ENCODE measurements at regions not wholly inside any gene's neighbourhood (a gene's known extent, or its start where the extent isn't known, plus 50 kb on each side); places are given as distances from the start of the nearest gene placed in this dataset.
"Not testable (repeated sequence)": the region's sequence is repeated elsewhere in the genome, so short reads cannot be mapped to it uniquely, and the experiment has no call there.

DNA sequence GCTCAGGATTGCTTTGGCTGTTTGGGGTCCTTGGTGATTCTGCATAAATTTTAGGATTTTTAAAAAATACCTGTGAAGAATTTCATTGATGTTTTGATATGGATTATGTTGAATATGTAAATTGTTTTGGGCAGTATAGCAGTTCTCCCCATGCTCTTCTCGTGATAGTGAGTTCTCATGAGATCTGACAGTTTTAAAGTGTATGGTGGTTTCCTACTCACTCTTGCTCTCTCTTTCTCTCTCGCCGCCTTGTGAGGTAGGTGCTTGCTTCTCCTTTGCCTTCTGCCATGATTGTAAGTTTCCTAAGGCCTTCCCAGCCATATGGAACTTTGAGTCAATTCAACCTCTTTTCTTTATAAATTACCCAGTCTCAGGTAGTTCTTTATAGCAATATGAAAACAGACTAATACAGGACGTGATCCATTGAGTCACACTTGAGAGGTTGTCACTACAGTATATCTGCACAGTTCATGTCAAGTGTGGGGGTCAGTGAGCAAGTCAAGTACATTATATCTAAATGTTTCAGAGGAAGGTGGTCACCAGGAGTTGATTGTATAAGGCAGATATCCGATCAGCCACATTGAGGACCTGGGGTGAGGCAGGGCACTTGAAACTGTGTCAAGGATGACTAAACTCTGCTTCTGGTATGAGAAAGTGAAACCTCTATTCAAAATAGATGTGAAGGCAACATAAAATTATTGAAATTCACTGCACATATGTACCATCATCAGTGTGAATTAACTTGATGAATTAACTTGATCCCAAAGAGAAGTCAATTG, 70.7 kb upstream of the CCDC179 start:
- TF ChIP-seq, protein P1, sequence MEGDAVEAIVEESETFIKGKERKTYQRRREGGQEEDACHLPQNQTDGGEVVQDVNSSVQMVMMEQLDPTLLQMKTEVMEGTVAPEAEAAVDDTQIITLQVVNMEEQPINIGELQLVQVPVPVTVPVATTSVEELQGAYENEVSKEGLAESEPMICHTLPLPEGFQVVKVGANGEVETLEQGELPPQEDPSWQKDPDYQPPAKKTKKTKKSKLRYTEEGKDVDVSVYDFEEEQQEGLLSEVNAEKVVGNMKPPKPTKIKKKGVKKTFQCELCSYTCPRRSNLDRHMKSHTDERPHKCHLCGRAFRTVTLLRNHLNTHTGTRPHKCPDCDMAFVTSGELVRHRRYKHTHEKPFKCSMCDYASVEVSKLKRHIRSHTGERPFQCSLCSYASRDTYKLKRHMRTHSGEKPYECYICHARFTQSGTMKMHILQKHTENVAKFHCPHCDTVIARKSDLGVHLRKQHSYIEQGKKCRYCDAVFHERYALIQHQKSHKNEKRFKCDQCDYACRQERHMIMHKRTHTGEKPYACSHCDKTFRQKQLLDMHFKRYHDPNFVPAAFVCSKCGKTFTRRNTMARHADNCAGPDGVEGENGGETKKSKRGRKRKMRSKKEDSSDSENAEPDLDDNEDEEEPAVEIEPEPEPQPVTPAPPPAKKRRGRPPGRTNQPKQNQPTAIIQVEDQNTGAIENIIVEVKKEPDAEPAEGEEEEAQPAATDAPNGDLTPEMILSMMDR (IDR thresholded peaks at IDR 0.05; ENCODE audit: low read length, missing control alignments): no peak

DNA sequence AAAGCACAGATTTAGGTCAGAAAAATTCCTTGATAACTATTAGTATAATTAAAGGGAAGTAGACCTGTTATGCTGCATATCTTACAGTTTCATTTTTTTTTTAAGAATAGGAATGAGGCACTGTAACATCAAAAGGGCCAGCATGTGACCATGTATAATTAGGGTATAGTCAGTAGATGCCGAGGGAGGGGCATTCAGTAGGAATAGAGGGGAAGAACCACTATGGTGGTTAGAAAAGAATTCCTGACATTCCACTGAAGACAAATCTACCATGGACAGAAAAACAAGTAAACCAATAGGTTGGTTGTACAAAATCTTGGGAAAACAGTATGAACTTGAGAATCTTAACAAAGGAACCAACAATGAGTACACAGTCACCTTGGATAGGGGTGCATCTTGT, 78.4 kb upstream of the CCDC179 start:
- TF ChIP-seq, protein P1 (IDR thresholded peaks at IDR 0.05; ENCODE audit: low read length, missing control alignments): no peak
- no peak for DNase-seq (ENCODE audit: low read depth)
- H3K4me3 ChIP-seq (replicated peaks; ENCODE audit: low read depth, low read length): no peak overlapping the region

More for the DNA sequence above, 70.7 kb upstream of the CCDC179 start:
- no peak for DNase-seq (ENCODE audit: low read depth)
- H3K4me3 ChIP-seq (replicated peaks; ENCODE audit: low read depth, low read length): no peak overlapping the region

DNA sequence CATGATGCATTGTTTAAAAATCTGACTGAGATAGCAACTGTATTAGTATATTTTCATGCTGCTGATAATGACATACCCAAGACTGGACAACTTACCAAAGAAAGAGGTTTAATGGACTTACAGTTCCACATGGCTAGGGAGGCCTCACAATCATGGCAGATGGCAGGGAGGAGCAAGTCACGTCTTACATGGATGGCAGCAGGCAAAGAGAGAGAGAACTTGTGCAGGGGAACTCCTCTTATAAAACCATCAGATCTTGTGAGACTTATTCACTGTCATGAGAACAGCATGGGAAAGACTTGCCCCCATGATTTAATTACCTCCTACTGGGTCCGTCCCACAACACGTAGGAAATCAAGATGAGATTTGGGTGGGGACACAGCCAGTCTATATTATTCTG, 81.3 kb upstream of the CCDC179 start:
- not testable (repeated sequence) for H3K4me3 ChIP-seq (replicated peaks; ENCODE audit: low read depth, low read length); DNase-seq (ENCODE audit: low read depth)

DNA sequence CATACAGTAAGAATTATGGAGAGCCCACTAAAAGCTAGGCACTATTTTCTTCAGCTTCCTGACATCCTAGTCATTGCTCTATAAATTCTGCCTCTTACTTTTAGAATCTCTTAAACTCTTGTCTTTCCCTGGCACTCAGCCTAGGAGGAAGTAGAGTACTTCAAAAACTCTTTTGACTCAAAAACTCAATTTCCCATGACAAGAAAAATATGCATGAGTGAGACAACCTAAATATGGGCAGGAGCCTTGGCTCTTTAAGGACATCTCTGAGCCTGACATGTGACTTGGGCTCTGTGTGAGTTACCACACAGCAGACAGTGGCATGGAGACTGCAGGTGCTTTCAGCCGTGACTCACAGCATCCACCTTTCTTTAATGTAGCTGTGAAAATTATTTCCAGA, 97.5 kb upstream of the CCDC179 start:
- no peak overlapping the region for H3K4me3 ChIP-seq (replicated peaks; ENCODE audit: low read depth, low read length)
- DNase-seq (ENCODE audit: low read depth): no peak
- TF ChIP-seq, protein P1 (IDR thresholded peaks at IDR 0.05; ENCODE audit: low read length, missing control alignments): no peak

DNA sequence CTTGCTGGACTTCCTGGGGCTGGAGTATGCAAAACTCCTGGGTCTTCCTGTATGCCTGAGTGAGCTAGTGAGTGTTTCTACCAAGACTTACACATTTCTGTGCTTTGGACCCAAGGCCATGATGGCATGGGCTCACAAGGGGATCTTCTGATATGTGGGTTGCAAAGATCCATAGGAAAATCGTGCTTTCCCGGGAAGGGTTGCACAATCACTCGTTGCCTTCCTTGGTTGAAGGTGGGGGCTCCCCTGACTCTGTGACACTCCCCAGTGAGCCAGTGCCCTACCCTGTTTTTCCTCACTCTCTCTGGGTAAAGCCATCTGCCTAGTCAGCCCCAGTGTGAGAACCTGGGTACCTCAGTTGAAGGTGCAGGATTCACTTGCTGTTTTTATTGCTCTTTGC, 114.0 kb upstream of the CCDC179 start:
- DNase-seq (ENCODE audit: low read depth): no peak
- TF ChIP-seq, protein P1 (IDR thresholded peaks at IDR 0.05; ENCODE audit: low read length, missing control alignments): no peak
- H3K4me3 ChIP-seq (replicated peaks; ENCODE audit: low read depth, low read length): no peak overlapping the region

DNA sequence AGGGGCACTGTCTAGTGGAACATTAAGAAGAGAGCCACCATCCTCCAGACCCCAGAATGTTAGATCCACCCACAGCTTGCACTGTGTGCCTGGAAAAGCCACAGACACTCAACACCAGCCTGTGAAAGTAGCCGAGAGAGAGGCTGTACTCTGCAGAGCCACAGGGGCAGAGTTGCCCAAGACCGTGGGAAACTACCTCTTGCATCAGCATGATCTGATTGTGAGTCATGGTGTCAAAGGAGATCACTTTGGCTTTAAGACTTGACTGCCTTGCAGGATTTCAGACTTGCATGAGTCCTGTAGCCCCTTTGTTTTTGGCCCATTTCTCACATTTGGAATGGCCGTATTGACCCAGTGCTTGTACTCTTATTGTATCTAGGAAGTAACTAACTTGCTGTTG, 115.9 kb upstream of the CCDC179 start:
- TF ChIP-seq, protein P1 (IDR thresholded peaks at IDR 0.05; ENCODE audit: low read length, missing control alignments): no peak
- no peak overlapping the region for H3K4me3 ChIP-seq (replicated peaks; ENCODE audit: low read depth, low read length)
- peak; percentile 73 for DNase-seq (ENCODE audit: low read depth)

DNA sequence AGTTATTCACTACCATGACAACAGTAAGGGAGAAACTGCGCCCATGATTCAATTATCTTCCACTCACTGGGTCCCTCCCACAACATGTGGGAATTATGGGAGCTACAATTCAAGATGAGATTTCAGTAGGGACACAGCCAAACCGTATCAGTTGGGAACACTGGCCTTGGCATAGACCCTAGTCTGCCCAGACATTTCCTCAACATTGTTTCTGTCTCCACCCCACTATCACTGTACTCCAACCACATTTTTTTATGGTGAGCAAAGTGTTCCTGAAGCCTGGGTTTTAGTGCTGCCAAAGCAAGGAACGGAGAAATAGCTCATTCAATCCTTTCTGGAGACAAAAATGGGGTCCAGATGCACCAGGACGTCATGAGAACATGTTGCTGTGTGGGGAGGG, 122.6 kb upstream of the CCDC179 start:
- DNase-seq (ENCODE audit: low read depth): no peak
- TF ChIP-seq, protein P1 (IDR thresholded peaks at IDR 0.05; ENCODE audit: low read length, missing control alignments): no peak
- H3K4me3 ChIP-seq (replicated peaks; ENCODE audit: low read depth, low read length): no peak overlapping the region

Measured in fibroblast of pulmonary artery (primary cell).